CD4-positive, alpha-beta T cell treated with Interleukin-4 for 4 hours (primary cell): ENCODE measurements at regions not wholly inside any gene's neighbourhood (a gene's known extent, or its start where the extent isn't known, plus 50 kb on each side); places are given as distances from the start of the nearest gene placed in this dataset.
A peak's percentile ranks its signal among the peaks of the same experiment; 100 is the strongest.
"Not testable (repeated sequence)": the region's sequence is repeated elsewhere in the genome, so short reads cannot be mapped to it uniquely, and the experiment has no call there.

ENCODE experiments used
- DNase-seq: peaks from one replicate; pipeline ENCODE4 v3.0.0-alpha.2; 2020

DNA sequence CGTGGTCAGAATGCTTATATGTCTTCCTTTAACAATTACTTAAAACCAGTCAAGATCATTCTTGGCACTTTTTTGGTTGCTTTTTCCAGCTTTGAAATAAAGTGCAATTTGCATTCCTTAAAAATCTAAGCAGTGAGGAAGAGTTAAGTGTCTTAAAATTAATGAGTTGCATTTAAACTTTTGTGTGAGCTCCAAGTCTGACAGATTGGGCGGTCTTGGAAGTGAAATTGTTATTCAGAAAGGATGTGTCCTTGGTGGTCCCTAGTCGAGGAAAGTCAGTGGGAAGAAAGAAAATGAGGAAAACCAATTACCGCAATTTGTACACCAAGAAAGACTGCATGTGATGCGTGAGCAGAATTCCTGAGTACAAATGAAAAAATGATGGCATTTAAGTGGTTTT lies 132.5 kb downstream of the HHIPL2 start:
- DNase-seq, result no peak

DNA sequence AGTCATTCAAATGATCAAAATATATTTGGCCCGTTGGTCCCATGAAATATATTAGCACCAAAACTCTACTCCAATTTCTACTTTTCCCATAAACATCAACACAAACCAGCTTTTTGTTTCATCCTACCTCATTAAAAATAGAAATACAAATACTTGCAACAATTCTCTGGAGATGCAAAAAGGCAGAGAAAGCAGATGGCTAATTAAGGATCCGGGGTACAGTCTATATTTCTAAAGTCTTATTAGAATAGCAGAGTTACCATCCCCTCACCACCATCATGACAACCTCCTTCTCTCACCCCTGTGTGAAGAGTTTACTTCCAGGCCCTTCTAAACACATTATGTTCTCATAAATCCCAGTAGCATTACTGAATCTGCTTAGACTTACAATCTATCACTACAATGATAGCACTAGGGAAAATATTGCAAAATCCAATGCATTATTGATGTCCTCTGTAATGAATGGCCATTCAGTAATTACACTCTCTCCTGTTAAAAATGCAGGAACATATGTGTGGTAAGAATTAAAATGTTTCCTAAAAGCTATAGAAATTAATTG lies 133.8 kb downstream of the HHIPL2 start:
- no peak for DNase-seq

DNA sequence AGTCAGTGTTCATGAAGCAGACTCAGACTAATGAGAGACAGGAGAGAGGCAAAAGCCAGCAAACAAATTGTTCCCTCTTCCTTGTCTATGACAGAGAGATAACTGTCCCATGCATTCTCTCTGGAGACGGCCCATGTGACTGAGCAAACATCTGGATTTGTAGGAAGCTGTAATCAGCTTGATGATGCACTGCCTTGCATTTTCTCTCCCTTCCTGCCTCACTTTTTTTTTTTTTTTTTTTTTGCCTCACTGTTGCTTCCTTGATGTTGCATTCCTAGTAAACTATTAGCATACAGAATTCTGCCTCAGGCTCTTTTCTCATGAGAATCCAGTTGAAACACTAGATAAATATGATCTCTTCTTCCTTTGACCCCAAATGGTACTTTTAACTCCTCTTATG lies 134.5 kb downstream of the HHIPL2 start:
- DNase-seq, result no peak

DNA sequence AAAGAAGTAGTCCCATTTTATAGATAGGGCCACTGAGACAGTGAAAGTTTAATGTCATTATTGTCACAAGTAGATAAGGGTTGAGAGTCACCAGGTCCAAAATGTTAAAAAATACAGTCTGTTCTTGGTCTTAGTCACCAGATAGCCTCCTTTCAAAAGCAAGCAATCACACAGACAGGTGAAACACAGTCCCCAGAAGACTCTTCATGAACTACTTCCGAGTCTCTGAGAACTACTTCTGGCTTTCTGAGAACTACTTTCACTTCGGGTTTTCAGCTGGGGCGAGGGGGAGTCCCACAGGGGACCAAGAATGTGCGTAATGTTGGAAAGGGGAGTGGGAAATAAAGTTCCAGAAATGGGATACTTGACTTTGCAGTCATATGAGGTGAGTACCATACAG lies 143.2 kb downstream of the HHIPL2 start:
- DNase-seq, result peak; percentile 12

DNA sequence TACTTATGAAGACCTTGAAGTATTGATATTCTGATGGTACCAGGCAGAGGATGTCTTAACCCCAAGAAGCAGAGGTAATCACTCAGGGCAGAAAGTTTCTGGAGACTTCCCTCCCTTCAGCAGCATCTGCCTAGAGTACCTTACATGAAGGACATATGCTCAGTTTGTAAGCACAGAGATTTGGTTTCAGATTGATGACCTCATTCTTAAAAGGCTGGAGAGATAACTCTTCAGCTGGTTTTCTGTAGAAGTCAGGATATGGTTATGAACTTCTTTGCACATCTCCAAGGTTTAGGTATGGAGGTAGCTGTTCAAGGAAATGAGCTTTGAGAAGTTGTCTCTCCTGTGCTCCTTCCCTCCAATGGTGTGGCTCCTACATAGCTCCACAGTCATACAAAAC lies 148.7 kb downstream of the HHIPL2 start:
- DNase-seq, result no peak

DNA sequence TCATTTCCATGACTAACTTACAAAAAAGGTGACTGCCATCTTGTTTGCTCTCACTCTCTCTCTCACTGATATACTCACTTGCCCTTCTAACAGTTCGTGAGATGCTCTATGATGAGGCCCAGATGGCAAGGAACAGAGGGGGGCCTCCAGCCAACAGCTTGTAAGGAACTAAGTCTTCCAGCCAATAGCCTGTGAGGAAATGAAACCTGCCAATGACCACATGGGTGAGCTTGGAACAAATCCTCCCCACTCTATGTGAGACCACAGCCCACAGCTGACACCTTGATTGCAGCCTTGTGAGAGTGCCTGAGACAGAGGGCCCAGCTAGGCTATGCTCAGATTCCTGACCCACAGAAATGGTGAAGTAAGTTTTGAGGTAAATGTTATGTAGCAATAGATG lies 153.7 kb downstream of the HHIPL2 start:
- DNase-seq, result no peak

DNA sequence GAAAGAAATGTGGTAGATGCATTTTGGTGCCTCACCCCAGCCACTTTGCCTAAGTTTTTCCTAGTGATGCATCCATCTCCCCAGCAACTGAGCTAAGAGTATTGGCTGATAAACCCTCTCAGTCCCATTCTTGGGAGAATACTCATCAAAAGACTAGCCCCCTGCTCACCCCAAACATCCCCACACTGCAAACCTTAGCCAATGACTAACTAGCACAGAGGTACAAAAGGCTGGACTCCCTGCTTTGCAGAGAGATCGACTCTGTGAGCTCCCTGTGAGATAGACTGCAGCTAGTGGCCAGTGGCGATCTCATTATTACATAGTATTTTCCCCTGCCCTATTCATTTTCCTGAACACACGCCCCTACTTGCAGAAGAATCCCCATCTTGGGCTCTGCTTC lies 155.3 kb downstream of the HHIPL2 start:
- no peak for DNase-seq

DNA sequence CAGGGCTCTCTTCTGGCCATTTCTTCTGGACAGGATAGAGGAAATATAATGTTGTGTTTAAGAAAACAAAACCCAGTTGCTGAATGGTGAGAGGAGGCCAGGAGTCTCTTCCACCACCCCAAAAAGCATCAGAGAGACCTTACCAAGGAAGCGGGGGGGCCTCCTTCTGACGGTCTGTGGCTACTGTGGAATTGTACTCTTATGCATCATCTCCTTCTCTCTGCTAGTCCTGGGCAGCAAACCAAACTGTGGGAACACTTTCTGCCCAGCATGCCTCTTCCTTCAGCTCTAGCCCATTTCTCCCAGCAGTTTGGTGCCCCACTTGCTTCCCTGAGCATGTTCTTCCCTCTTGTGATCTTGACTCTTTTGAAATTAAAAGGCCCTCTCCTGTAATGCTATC lies 157.7 kb downstream of the HHIPL2 start:
- DNase-seq, result no peak

DNA sequence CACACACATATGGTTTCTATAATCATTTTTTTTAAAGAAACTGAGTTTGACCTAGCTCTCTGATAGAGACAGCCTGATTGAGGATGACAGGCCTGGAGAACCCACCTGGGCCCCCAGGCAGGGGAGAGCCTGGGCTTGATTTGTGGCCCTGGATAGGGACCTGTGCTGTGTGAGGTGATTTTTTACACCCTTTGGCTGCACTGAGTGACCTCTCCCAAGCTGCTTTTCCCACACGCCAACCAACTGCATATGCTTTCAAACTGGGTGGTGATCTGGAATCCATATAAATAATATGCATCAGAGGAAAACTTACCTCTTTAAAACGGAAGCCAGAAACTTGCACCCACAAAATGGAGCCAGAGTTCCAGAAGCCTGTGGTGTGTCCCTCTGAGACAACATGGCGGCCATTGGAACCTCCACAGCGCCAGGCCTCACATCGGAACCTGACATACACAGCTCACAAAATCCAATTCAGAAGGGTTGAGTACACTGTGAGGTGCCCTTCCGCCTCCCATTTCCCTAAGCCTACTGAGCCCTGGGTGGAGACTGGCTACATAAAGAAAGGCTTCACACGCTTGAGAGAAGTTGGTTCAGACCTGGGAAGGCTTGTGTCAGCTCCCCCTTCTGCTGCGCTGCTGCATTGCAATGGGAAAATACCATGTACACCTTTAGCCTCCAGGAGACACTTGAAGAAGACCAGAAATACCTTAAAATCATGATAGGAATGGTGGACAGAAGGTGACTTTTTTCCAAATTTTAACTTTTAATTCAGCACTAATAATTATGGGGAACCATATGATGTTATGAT lies 160.7 kb downstream of the HHIPL2 start:
- DNase-seq, result no peak

DNA sequence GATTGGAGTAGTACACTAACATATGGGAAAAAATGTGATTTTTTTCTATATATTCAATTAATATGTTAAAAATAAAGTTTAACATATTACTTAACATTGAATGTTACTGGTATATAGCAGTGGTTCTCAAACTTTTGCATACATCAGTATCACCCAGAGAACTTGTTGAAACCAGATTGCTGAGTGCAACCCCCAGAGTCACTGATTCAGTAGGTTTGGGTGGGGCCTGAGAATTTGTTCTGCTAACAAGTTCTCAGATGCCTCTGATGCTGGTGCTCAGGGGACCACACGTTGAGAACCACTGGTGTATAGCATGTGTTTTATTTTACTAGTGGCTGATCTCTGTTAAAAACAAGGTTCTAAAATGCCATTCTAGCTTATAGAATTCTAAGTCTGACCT lies 161.9 kb downstream of the HHIPL2 start:
- DNase-seq, result no peak

DNA sequence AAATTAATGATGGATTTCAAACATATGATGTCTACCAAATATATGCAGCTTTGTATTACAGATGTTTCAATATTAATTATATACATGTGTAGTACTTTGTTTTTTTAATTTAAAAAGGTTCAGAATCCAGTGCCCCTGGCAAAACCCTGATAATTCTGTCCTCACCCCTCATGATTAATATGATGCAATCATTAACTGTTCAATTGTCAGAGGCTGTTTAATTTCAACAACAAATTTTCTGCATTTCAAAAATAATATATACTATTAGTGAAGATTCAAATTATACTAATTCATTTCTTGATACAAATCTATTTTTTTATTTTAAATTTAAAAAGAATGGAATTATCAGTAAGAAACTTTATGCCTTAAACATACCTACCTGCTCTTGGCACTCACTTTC lies 162.6 kb downstream of the HHIPL2 start:
- DNase-seq, result no peak

DNA sequence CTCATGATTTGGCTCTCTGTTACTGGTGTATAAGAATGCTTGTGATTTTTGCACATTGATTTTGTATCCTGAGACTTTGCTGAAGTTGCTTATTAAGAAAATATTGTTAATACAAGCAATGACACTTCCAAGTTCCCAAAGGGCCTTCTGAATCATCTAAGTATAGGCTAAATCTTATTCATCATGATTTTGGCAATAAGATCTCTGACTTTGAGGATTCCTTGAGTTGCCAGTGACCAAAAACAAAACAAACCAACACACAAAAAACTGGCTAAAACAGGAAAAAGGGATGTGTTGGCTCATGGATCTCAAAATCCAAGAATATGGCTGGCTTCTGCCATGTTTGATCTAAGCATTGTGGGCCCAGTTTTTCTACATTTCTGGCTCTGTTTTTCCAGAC lies 163.4 kb downstream of the HHIPL2 start:
- no peak for DNase-seq

DNA sequence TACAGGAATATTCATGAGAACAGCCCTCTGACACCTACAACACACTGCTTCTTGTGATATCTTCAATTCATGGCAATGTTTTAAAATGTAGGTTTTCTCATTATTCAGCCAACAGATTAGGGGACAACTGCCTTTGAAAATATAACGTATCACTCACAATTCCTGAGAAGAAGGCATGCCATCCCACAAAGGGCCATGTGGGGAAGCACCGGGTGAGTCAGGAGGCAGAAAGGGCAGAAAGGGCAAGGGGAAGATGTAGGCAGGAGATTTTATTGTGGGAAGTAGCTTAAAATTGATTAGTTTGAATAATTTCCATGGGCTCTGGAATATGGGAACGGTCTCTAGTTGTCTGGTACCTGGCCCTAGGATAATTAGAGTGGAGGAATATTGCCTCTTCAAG lies 165.7 kb downstream of the HHIPL2 start:
- DNase-seq, result no peak

DNA sequence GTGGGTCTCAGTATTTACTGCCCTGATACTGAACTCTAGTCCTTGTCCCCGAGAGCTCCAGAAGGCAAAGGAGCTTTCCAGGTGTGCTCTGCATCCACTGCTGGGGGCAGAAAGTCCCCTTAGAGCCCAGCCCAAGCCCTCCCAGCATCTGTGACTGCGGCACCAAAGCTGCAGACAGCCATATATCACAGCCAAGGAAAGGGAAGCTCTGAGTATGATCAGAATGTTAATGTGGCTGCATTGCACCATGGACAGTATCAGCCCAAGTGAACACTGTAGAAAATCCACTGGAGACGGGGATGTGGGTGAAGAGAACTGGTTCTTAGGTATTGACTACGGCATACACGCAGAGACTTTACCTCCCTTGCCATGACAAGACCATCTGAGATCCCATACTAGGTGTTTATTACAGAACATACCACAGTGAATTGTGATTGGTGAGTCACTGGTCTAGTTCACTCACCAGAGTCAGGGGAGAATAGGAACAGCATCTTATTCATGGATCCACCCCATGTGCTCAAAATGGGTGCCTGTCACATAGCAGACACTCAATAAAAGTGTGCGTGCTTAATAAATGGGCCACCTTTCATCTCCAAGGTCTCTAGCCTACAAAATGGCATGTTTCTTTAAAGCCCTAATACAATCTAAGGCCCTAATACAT lies 170.3 kb downstream of the HHIPL2 start:
- no peak for DNase-seq

DNA sequence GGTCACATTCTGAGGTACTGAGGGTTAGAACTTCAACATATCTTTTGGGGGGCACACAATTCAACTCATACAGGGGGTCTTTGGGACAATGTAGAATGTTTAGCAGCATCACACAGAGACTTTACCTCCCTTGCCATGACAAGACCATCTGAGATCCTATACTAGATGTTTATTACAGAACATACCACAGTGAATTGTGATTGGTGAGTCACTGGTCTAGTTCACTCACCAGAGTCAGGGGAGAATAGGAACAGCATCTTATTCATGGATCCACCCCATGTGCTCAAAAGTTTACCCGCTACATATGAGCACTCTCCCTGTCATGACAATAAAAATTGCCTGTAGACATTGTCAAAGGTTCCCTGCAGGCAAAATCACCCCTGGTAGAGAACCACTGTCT lies 171.1 kb downstream of the HHIPL2 start:
- not testable (repeated sequence) for DNase-seq

DNA sequence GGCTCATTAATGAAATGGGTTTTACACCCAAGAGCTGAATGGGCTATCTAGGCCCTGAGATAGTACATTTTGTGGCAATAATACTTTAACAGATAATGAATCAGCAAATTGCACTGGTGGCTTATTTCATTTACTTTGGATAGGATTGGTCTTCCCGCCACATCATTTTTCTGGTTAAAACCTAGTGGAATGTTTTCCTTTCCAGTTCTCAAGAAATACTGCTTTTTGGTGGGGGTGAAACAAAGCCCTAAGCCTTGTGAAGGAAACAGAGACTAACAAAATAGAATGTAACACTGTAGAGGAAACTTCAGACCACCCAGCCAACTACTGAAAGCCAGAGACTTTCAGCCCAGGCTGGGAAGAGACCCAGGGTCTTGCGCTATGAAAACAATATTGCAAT lies 172.2 kb downstream of the HHIPL2 start:
- DNase-seq, result no peak

DNA sequence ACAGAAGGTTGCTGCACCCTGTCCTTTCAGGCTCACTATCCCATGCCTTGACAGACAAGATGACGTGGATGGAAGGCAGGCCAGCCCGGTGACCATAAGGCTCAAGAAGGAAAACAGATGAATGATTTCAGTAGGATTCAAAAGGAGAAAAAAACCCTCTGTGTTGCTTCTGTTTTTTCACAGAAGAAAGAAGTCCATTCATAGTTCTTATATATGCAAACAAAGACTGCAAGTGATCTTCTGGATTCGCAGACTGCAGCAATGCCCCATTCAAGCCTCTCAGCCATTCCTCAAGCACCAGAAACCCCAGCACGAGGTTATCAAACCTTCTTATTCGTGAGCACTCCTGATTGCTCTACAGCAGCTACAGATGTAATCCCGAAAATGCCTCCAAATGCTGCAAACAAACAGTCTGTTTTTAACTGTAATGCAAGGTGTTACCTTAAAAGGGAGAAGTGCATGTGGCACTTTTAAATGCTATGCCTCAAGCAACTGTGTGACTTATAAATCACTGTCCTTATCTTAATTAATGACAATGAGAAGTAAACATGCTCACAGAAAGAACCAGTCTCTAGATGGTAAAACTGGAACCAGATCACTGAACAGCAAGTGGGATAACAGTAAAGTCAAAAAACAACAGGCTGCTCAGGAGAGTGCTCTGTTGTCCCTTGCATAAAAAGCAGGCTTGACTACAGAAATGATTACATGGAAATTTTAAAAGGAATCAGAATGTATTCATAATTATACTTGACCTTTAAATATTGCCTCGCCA lies 173.9 kb downstream of the HHIPL2 start:
- DNase-seq, result no peak

DNA sequence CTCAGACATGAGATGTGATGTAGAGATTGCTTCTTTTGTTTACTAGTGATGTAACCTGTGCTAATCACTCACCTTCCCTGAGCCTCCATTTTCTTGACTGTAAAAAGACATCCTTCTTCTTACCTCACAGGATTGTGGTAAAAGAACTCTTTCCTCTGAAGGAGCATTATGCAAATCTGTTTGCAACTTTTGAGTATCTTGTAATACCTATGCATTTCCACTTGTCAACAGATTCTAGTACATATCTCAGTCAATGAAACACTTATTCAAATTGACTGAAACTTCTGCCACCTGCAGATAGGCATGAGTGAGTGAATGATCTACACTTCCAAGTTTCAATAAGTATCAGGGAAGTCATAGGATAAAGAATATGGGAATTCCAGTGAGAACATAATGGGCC lies 174.7 kb downstream of the HHIPL2 start:
- no peak for DNase-seq

DNA sequence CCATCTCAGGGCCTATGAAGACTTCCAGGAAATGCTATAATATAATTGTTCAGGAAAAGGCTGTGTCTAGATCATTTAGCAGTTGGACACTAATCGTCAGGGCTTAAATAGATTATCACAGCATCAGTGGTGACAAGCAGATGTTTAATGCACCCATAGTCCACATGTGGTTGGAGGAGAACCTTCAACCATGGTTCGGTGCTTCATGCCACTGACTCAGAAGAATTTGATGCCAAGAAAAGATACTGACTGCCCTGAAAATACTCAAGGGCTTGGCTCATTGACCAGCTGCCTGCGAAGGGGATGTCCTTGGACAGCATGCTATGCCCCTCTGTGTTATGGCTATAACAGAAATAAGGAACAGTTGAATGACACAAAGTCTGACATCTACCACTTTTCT lies 175.7 kb downstream of the HHIPL2 start:
- DNase-seq, result no peak

DNA sequence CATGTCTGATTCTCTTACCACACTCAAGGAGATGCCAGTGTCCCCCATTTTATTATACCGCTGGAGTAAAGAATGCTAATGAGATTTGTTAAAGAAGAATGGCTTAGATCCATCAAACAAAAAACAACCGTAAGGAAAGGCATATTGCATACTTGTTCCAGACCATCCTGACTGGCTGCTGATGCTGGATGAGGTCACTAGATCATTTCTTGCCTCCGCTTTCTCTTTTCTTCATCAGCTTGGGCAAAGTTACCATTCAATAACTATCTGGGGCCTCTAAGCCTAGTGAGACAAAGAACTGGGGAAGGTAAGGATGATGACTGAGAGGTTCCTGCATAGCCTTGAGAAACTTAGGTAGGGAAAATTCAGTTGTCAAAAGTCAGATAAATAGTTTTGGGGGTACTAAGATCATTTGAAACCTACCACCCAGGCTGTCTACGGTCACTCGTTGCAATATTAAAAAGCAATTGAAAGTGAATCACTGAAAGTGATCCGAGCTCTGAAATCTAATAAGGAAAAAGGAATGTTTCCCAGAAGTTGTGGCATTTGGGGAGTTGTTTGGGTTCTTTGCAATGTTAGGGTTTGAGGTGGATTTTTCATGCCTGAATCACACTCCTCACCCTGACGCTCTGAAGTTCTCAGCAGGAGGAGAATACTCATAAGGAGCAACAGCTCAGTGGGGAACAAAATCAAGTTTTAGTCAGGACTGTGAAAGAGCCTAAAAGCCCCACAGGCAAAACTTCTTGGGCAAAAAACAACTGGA lies 176.8 kb downstream of the HHIPL2 start:
- DNase-seq, result no peak

DNA sequence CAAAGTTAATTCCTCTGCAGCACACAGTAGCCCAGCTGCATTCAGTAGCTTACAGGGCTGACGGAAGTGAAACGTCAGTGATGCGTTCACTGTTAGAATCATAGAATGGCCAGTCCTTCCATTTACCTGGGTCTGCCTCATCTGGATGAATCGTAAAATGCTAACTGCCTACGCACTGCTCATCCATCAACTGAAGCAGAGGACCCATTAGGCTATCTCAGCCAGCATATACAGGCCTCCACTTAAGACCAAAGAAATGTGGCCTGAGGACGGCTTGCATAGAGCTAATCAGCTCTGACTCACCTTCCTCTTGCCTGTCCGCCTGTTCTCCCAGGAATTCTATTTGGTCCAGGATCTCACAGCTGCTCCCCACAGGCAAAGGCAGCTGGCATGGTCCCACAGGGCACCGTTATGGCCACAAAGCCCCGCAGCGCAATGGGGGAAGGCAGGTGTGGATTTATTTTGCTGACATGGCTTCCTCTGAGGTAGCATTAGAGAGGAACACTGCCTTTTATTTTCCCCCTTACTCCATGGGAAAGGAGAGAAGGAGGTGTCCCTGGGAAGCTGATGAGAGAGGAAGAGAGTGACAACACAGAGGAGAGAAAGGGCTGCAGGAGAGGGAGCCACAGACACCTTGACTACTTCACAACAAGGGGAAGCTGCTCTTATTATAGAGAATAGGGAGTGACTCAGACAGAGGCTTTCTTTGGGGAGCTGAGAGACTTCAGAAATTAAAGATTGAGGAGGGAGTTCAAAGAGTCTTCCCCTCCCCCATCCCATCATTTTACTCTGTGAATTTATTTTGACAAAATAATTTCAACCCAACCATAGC lies 177.6 kb downstream of the HHIPL2 start:
- no peak for DNase-seq

DNA sequence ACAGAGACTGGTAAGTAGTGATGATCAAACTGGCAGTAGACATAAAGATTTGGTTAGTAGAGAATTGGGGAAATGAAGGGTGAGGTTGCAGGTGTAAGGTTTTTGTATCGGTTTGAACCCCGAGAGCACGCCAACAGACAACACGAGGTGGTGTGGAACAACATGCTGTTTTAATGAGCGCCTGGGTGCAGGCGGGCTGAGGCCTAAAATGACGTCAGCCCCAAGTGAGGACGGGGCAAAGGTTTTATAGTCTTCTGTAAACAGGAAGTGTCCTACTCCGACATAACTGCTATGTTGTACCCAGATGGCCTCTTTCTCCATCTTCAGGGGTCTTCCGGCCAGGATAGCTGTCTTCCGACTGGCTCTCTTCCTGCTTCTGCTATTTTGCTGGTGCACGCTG lies 178.8 kb downstream of the HHIPL2 start:
- no peak for DNase-seq
